ENCODE measurements at regions not wholly inside any gene's neighbourhood (a gene's known extent, or its start where the extent isn't known, plus 50 kb on each side); places are given as distances from the start of the nearest gene placed in this dataset.

- TF ChIP-seq RAD51 (IDR thresholded peaks at IDR 0.05; ENCODE audit: borderline replicate concordance) (no peak), ATM (IDR thresholded peaks at IDR 0.05; ENCODE audit: borderline replicate concordance) (no peak), FOXA3 (CRISPR knock-in tag; IDR thresholded peaks at IDR 0.05) (0 out of 2 replicates have a peak, but pooled peaks have one; percentile 23), KDM6A (CRISPR knock-in tag; IDR thresholded peaks at IDR 0.05; ENCODE audit: low read depth) (no peak), KLF11 (CRISPR knock-in tag; IDR thresholded peaks at IDR 0.05) (no peak), SPEN (CRISPR knock-in tag; IDR thresholded peaks at IDR 0.05; ENCODE audit: low read depth) (no peak), ZNF263 (CRISPR knock-in tag; IDR thresholded peaks at IDR 0.05) (no peak), FOXM1 (CRISPR knock-in tag; IDR thresholded peaks at IDR 0.05) (no peak), SNAI1 (CRISPR knock-in tag; IDR thresholded peaks at IDR 0.05; ENCODE audit: borderline replicate concordance) (no peak), ZMYM2 (CRISPR knock-in tag; IDR thresholded peaks at IDR 0.05) (no peak), EHMT2 (IDR thresholded peaks at IDR 0.05; ENCODE audit: borderline replicate concordance, low read depth, low read length) (0 out of 2 replicates have a peak, but pooled peaks have one; percentile 25), ZNF30 (CRISPR knock-in tag; IDR thresholded peaks at IDR 0.05) (no peak), ZSCAN5A (CRISPR knock-in tag; IDR thresholded peaks at IDR 0.05; ENCODE audit: borderline replicate concordance) (no peak), SKI (IDR thresholded peaks at IDR 0.05; ENCODE audit: partially characterized antibody) (no peak), ZNF274 (CRISPR knock-in tag; IDR thresholded peaks at IDR 0.05) (no peak), SOX5 (CRISPR knock-in tag; IDR thresholded peaks at IDR 0.05; ENCODE audit: borderline replicate concordance) (peak; percentile 64; the same call in 1 of the 2 replicates), HNF4G (IDR thresholded peaks at IDR 0.05; ENCODE audit: borderline replicate concordance, low read depth, low read length) (peak; percentile 53; the same call in 1 of the 2 replicates), HNF4G (CRISPR knock-in tag; IDR thresholded peaks at IDR 0.05; ENCODE audit: borderline replicate concordance, low read depth) (no peak), ZNF281 (CRISPR knock-in tag; IDR thresholded peaks at IDR 0.05; ENCODE audit: borderline replicate concordance) (no peak), AGO2 (optimal IDR thresholded peaks at IDR 0.05; ENCODE audit: low read depth, low read length) (no peak), JARID2 (CRISPR knock-in tag; IDR thresholded peaks at IDR 0.05; ENCODE audit: insufficient replicate concordance) (no peak), ZNF3 (CRISPR knock-in tag; IDR thresholded peaks at IDR 0.05) (no peak)
- TF ChIP-seq, protein P1, sequence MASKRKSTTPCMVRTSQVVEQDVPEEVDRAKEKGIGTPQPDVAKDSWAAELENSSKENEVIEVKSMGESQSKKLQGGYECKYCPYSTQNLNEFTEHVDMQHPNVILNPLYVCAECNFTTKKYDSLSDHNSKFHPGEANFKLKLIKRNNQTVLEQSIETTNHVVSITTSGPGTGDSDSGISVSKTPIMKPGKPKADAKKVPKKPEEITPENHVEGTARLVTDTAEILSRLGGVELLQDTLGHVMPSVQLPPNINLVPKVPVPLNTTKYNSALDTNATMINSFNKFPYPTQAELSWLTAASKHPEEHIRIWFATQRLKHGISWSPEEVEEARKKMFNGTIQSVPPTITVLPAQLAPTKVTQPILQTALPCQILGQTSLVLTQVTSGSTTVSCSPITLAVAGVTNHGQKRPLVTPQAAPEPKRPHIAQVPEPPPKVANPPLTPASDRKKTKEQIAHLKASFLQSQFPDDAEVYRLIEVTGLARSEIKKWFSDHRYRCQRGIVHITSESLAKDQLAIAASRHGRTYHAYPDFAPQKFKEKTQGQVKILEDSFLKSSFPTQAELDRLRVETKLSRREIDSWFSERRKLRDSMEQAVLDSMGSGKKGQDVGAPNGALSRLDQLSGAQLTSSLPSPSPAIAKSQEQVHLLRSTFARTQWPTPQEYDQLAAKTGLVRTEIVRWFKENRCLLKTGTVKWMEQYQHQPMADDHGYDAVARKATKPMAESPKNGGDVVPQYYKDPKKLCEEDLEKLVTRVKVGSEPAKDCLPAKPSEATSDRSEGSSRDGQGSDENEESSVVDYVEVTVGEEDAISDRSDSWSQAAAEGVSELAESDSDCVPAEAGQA (IDR thresholded peaks at IDR 0.05; ENCODE audit: low read depth) = no peak
- TF ChIP-seq, protein P1 (CRISPR knock-in tag; IDR thresholded peaks at IDR 0.05; ENCODE audit: borderline replicate concordance) = no peak
Observed at GRCh38 chr1:228857611-228858010, 122.3 kb downstream of the RHOU start (continued).

Measured in HepG2 (cell line).